ENCODE measurements at regions not wholly inside any gene's neighbourhood (a gene's known extent, or its start where the extent isn't known, plus 50 kb on each side); places are given as distances from the start of the nearest gene placed in this dataset.

- TF ChIP-seq ZFP30 (CRISPR knock-in tag; IDR thresholded peaks at IDR 0.05) (no peak), OSR1 (CRISPR knock-in tag; IDR thresholded peaks at IDR 0.05) (no peak), TSHZ2 (CRISPR knock-in tag; IDR thresholded peaks at IDR 0.05) (no peak), ZNF8 (CRISPR knock-in tag; IDR thresholded peaks at IDR 0.05) (no peak), ZC3H10 (CRISPR knock-in tag; IDR thresholded peaks at IDR 0.05) (no peak)
Observed at GRCh38 chr2:167493862-167494261, 605.6 kb downstream of the XIRP2 start (continued).

GRCh38 chr2:167492486-167492885 is 604.2 kb downstream of the XIRP2 start:
- ATAC-seq = no peak
- TF ChIP-seq ZNF8 (CRISPR knock-in tag; IDR thresholded peaks at IDR 0.05) = no peak
- no peak for TF ChIP-seq TOX (CRISPR knock-in tag; IDR thresholded peaks at IDR 0.05; ENCODE audit: borderline replicate concordance)
- no peak for TF ChIP-seq ISL1 (CRISPR knock-in tag; IDR thresholded peaks at IDR 0.05)
- TF ChIP-seq POU6F1 (CRISPR knock-in tag; IDR thresholded peaks at IDR 0.05; ENCODE audit: borderline replicate concordance, low read depth) = no peak
- TF ChIP-seq ARNTL (CRISPR knock-in tag; IDR thresholded peaks at IDR 0.05; ENCODE audit: borderline replicate concordance, low read depth) = no peak
- TF ChIP-seq CSRNP3 (CRISPR knock-in tag; IDR thresholded peaks at IDR 0.05) = no peak
- TF ChIP-seq ZNF70 (CRISPR knock-in tag; IDR thresholded peaks at IDR 0.05) = no peak
- no peak for TF ChIP-seq RARB (CRISPR knock-in tag; IDR thresholded peaks at IDR 0.05)
- TF ChIP-seq ZFP3 (CRISPR knock-in tag; IDR thresholded peaks at IDR 0.05) = no peak
- no peak for TF ChIP-seq ZNF565 (CRISPR knock-in tag; conservative IDR thresholded peaks at IDR 0.05; ENCODE audit: low read depth)
- no peak for TF ChIP-seq ESRRG (CRISPR knock-in tag; IDR thresholded peaks at IDR 0.05)
- no peak for TF ChIP-seq CSDC2 (CRISPR knock-in tag; IDR thresholded peaks at IDR 0.05)
- TF ChIP-seq TCF4 (CRISPR knock-in tag; IDR thresholded peaks at IDR 0.05; ENCODE audit: borderline replicate concordance) = no peak
- TF ChIP-seq ZFP30 (CRISPR knock-in tag; IDR thresholded peaks at IDR 0.05) = no peak
- TF ChIP-seq TSHZ2 (CRISPR knock-in tag; IDR thresholded peaks at IDR 0.05) = no peak
- no peak for TF ChIP-seq CREB5 (CRISPR knock-in tag; IDR thresholded peaks at IDR 0.05; ENCODE audit: low read depth)
- no peak for TF ChIP-seq PPARA (CRISPR knock-in tag; IDR thresholded peaks at IDR 0.05; ENCODE audit: borderline replicate concordance)
- no peak for TF ChIP-seq GLIS3 (CRISPR knock-in tag; IDR thresholded peaks at IDR 0.05)

GRCh38 chr2:167491788-167492187 is 603.5 kb downstream of the XIRP2 start:
- TF ChIP-seq ZNF70 (CRISPR knock-in tag; IDR thresholded peaks at IDR 0.05) = no peak
- no peak for TF ChIP-seq TSHZ2 (CRISPR knock-in tag; IDR thresholded peaks at IDR 0.05)
- TF ChIP-seq ZNF565 (CRISPR knock-in tag; conservative IDR thresholded peaks at IDR 0.05; ENCODE audit: low read depth) = no peak
- TF ChIP-seq CSRNP3 (CRISPR knock-in tag; IDR thresholded peaks at IDR 0.05) = no peak
- TF ChIP-seq CSDC2 (CRISPR knock-in tag; IDR thresholded peaks at IDR 0.05) = no peak
- TF ChIP-seq BACH2 (CRISPR knock-in tag; IDR thresholded peaks at IDR 0.05; ENCODE audit: borderline replicate concordance) = no peak
- no peak for ATAC-seq

Measured in SK-N-SH treated with all-trans-retinoic acid at 6 μM for 48 hours (cell line).